ENCODE measurements at regions not wholly inside any gene's neighbourhood (a gene's known extent, or its start where the extent isn't known, plus 50 kb on each side); places are given as distances from the start of the nearest gene placed in this dataset.

DNA sequence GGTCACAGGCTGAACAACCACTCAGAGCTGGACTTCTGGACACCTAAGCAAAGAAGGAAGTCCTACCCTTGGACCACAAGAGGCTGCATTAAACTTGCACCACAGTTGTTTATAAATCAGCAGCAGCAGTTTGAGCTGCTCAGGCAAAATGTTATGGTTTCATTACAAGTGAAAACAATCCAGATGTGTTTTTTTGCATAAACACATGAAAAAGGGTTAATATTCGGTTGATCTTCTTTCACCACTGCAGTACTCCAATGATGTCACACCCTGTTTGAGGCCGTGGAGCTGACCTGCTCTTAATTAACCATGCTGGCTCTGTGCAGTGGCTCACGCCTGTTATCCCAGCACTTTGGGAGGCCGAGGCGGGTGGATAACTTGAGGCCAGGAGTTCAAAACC, 490.8 kb upstream of the CELF2 start:
- Mint-ChIP-seq H3K27me3 (ENCODE audit: unreplicated experiment) (no peaks in the 10 kb centered on the region), H3K4me1 (ENCODE audit: low read depth, unreplicated experiment) (no peaks in the 10 kb centered on the region), H3K27ac (ENCODE audit: unreplicated experiment) (no peak overlapping the region), H3K36me3 (ENCODE audit: unreplicated experiment) (no peaks in the 10 kb centered on the region), H3K9me3 (ENCODE audit: unreplicated experiment) (no peaks in the 10 kb centered on the region), H3K4me3 (ENCODE audit: unreplicated experiment) (no peak overlapping the region)
- no peak for DNase-seq
- TF ChIP-seq, protein P1, sequence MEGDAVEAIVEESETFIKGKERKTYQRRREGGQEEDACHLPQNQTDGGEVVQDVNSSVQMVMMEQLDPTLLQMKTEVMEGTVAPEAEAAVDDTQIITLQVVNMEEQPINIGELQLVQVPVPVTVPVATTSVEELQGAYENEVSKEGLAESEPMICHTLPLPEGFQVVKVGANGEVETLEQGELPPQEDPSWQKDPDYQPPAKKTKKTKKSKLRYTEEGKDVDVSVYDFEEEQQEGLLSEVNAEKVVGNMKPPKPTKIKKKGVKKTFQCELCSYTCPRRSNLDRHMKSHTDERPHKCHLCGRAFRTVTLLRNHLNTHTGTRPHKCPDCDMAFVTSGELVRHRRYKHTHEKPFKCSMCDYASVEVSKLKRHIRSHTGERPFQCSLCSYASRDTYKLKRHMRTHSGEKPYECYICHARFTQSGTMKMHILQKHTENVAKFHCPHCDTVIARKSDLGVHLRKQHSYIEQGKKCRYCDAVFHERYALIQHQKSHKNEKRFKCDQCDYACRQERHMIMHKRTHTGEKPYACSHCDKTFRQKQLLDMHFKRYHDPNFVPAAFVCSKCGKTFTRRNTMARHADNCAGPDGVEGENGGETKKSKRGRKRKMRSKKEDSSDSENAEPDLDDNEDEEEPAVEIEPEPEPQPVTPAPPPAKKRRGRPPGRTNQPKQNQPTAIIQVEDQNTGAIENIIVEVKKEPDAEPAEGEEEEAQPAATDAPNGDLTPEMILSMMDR (IDR thresholded peaks at IDR 0.05; ENCODE audit: partially characterized antibody, unreplicated experiment): no peak

DNA sequence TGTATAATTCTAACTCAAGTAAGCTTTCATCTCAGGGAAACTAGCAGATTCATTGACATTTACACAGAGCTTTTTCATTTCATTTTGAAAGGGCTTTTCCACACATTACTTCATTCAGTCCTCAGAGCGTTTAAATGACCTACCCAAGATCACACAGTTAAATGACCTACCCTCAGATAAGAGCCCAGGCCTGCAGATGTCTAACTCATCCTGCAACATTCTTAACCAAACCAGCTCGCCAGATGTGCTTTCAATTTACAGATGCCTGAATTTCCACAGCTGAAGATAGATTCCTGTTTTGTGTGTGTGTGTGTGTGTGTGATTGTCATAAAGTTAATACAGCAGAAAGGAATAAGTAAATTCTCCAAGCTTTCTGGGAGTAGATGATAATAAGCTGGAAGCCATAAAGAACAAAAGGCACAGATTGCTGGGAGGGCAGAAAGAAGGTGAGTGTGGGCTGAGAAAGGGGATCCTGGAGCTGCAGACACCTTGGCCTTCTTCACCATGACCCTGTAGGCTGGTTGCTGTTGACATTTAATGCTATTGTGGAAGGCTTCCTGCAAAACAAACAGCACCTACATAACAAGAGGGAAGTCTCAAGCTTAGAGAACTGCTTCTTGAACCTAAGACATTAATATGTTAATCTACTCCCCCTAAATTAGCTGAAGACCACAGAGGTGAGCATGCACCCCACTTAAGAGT, 489.7 kb upstream of the CELF2 start:
- Mint-ChIP-seq H3K27ac (ENCODE audit: unreplicated experiment) (no peak overlapping the region), H3K9me3 (ENCODE audit: unreplicated experiment) (no peaks in the 10 kb centered on the region), H3K36me3 (ENCODE audit: unreplicated experiment) (no peaks in the 10 kb centered on the region), H3K27me3 (ENCODE audit: unreplicated experiment) (no peaks in the 10 kb centered on the region), H3K4me3 (ENCODE audit: unreplicated experiment) (no peak overlapping the region), H3K4me1 (ENCODE audit: low read depth, unreplicated experiment) (peaks cover under 1% of the 10 kb centered on the region)
- TF ChIP-seq, protein P1 (IDR thresholded peaks at IDR 0.05; ENCODE audit: partially characterized antibody, unreplicated experiment): no peak
- DNase-seq: no peak

- Mint-ChIP-seq H3K27me3 (ENCODE audit: unreplicated experiment) (no peaks in the 10 kb centered on the region), H3K9me3 (ENCODE audit: unreplicated experiment) (no peaks in the 10 kb centered on the region), H3K36me3 (ENCODE audit: unreplicated experiment) (no peaks in the 10 kb centered on the region), H3K4me1 (ENCODE audit: low read depth, unreplicated experiment) (peaks cover 2% of the 10 kb centered on the region), H3K4me3 (ENCODE audit: unreplicated experiment) (no peak overlapping the region), H3K27ac (ENCODE audit: unreplicated experiment) (no peak overlapping the region)
- no peak for DNase-seq
- TF ChIP-seq, protein P1 (IDR thresholded peaks at IDR 0.05; ENCODE audit: partially characterized antibody, unreplicated experiment): no peak
These were observed 489.1 kb upstream of the CELF2 start for GRCh38 chr10:10528563-10528910.

- H3K4me3 Mint-ChIP-seq (ENCODE audit: unreplicated experiment): no peak overlapping the region
- H3K27ac Mint-ChIP-seq (ENCODE audit: unreplicated experiment): no peak overlapping the region
- DNase-seq: no peak
- TF ChIP-seq, protein P1 (IDR thresholded peaks at IDR 0.05; ENCODE audit: partially characterized antibody, unreplicated experiment): no peak
- no peaks in the 10 kb centered on the region for H3K36me3 Mint-ChIP-seq (ENCODE audit: unreplicated experiment)
- no peaks in the 10 kb centered on the region for H3K9me3 Mint-ChIP-seq (ENCODE audit: unreplicated experiment)
- H3K4me1 Mint-ChIP-seq (ENCODE audit: low read depth, unreplicated experiment): peaks cover 2% of the 10 kb centered on the region
- no peaks in the 10 kb centered on the region for H3K27me3 Mint-ChIP-seq (ENCODE audit: unreplicated experiment)
These were observed 487.4 kb upstream of the CELF2 start for GRCh38 chr10:10530313-10530712.

GRCh38 chr10:10532236-10532635, 485.4 kb upstream of the CELF2 start:
- Mint-ChIP-seq H3K36me3 (ENCODE audit: unreplicated experiment) (no peaks in the 10 kb centered on the region), H3K27ac (ENCODE audit: unreplicated experiment) (no peak overlapping the region), H3K4me1 (ENCODE audit: low read depth, unreplicated experiment) (peaks cover 9% of the 10 kb centered on the region), H3K27me3 (ENCODE audit: unreplicated experiment) (no peaks in the 10 kb centered on the region), H3K9me3 (ENCODE audit: unreplicated experiment) (no peaks in the 10 kb centered on the region), H3K4me3 (ENCODE audit: unreplicated experiment) (no peak overlapping the region)
- no peak for DNase-seq
- TF ChIP-seq, protein P1 (IDR thresholded peaks at IDR 0.05; ENCODE audit: partially characterized antibody, unreplicated experiment): no peak
